GM21825 (cell line): ENCODE measurements at regions not wholly inside any gene's neighbourhood (a gene's known extent, or its start where the extent isn't known, plus 50 kb on each side); places are given as distances from the start of the nearest gene placed in this dataset.
"Not testable (repeated sequence)": the region's sequence is repeated elsewhere in the genome, so short reads cannot be mapped to it uniquely, and the experiment has no call there.

Experiments
- ATAC-seq: cut with Tn5 transposase; IDR thresholded peaks from one replicate; pipeline ENCODE4 v1.9.1; 2021; ENCODE audit warnings: mild to moderate bottlenecking, moderate library complexity; ENCODE audit not compliant: unreplicated experiment

- no peak for ATAC-seq
These were observed 109.7 kb upstream of the OR9Q1 start for GRCh38 chr11:57913715-57914704.

- no peak for ATAC-seq
These were observed 106.0 kb upstream of the OR9Q1 start for GRCh38 chr11:57917632-57918031.

DNA sequence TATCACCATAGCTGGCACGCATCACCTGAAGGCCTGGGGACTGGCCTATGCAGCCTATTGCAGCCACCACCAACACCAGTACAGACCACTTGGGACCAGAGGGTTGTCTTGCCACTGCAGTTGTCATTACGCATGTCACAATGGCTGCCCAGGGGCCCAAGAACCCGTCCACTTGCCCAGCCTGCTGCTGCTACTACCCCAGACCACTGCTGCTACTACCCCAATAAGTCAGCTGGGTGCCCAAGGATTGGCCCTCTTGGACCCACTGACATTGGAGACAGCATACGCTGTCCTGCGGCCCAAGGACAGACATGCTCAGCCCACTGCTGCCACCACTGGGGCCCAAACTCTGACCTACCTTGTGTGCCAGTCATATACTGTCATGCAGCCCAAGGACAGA, 102.7 kb upstream of the OR9Q1 start:
- no peak for ATAC-seq

DNA sequence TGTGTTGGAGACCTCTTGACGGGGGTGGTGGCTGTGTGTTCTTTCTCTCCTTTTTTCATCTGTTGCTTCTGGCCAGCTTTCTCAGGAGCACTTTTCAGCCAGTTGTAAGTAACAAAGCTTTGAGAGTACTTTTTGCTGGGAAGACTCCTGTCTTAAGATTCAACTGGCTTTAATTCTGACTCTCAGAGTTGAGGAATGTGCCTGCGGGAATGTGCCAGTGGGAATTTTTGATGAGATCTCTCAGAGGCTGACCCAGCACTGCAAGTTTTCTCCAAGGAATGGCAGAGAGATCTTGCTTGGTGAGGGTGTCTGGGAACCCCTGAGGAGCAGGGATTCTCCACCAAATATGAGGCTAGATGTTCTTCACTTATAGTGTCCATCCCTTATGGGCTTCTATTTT, 91.6 kb upstream of the OR9Q1 start:
- ATAC-seq, result no peak

GRCh38 chr11:57935402-57936049, 88.2 kb upstream of the OR9Q1 start:
- no peak for ATAC-seq

GRCh38 chr11:57936050-57936418, 87.6 kb upstream of the OR9Q1 start:
- ATAC-seq, result no peak

DNA sequence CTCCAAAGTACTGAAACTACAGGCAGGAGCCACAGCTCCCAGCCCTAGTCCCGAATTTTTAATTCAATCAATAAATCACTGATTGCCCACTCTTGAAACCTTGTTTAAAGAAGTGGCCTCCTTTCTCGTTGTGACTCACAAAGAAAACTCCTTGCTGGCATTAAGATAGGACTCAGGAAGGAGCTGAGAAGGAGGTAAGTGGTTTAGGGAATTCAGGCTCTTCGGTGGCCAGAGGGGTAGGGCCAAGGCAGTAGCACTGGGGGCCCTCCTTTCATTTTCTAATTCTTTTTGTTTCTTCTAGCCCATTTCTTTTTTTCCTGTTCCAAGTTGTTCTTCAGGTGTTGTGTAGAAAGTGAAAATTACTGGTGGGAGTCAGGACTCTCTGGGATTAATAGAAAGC, 86.2 kb upstream of the OR9Q1 start:
- no peak for ATAC-seq

GRCh38 chr11:57938351-57938750, 85.3 kb upstream of the OR9Q1 start:
- ATAC-seq, result no peak

- ATAC-seq, result no peak
These were observed 83.5 kb upstream of the OR9Q1 start for GRCh38 chr11:57940044-57940756.

DNA sequence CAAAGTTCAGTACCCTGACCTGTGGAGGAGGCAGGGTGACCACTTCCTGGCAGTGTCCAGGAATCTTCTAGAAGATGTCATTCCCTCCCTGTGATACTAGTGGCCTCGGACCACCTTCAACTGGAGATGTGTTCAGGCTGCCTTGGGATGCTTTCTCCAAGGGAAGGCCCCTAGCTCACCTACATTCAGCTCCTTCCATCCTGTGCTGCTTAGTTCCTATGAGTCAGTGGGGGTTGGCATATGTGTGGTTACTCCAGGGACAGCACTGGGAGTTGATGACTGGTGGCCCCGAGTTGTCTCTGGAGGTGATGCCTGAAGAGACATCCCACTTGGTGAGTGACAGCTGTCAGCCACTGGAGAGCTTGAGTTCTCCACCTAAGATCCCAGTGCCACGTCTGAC, 81.8 kb upstream of the OR9Q1 start:
- no peak for ATAC-seq

- ATAC-seq, result no peak
These were observed 80.9 kb upstream of the OR9Q1 start for GRCh38 chr11:57942808-57943207.

DNA sequence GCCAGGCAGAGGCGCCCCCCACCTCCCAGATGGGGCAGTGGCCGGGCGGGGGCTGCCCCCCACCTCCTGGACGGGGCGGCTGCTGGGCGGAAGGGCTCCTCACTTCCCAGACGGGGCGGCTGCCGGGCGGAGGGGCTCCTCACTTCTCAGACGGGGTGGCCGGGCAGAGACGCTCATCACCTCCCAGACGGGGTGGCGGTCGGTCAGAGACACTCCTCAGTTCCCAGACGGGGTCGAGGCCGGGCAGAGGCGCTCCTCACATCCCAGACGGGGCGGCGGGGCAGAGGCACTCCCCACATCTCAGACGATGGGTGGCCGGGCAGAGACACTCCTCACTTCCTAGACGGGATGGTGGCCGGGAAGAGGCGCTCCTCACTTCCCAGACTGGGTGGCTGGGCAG, 79.9 kb upstream of the OR9Q1 start:
- not testable (repeated sequence) for ATAC-seq

DNA sequence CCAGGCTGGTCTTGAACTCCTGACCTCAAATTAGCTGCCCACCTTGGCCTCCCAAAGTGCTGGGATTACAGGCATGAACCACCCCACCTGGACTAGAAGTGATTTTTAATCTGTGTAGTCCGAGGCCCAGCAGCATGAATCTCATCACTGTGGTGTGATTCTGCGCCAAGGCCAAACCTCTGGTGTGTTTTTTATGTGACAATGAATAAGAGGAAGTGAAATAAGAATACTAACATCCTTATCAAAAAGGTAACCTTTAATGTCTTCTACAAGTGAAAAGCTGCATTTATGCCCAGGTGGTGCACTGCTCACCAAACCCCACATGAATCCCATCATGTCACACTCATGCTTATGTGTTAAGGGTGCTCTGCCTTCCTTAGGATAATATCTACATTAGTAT, 77.1 kb upstream of the OR9Q1 start:
- ATAC-seq, result no peak

DNA sequence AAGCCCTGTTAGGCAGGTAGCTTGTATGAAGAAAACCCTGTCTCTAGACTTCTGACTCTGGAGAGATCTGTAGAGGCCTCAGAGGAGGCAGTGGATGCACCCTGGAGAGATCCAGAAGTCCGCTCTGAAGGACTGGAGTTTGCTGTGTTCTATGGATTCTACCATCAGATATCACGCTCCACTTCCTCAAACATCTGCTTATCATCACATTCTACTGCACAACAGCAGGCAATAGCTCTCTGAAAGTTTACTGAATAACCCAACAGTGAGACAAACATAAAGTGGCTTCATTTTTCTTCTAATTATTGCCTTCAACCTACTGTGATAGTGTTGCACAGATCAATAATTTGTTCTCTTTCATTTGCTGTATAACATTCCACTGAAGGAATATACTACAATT, 59.0 kb upstream of the OR9Q1 start:
- ATAC-seq, result no peak

- ATAC-seq, result no peak
These were observed 52.2 kb upstream of the OR9Q1 start for GRCh38 chr11:57971272-57972012.

GRCh38 chr11:57972013-57972367, 51.7 kb upstream of the OR9Q1 start:
- ATAC-seq, result no peak
